CD14-positive monocyte (primary cell): ENCODE measurements at regions not wholly inside any gene's neighbourhood (a gene's known extent, or its start where the extent isn't known, plus 50 kb on each side); places are given as distances from the start of the nearest gene placed in this dataset.

ENCODE experiments used
- DNase-seq, 3 donors: peaks; one replicate each; pipeline ENCODE4 v3.0.0-alpha.2; 2011 to 2022
- H2AFZ ChIP-seq: 2 replicates; pipeline ENCODE4 v1.6.0; 2012; ENCODE audit warnings: mild to moderate bottlenecking, low read depth, low read length, inconsistent platforms; ENCODE audit not compliant: insufficient read depth, poor library complexity, severe bottlenecking
- H3K27ac ChIP-seq, 2 donors: 1 replicate in 1 of 2; 2 replicates in 1 of 2; pipeline ENCODE4 v1.5.1; 2012 to 2013; ENCODE audit warnings: low read length in 2 of 2, control low read depth in 1 of 2, inconsistent platforms in 1 of 2, low read depth in 1 of 2, mild to moderate bottlenecking in 1 of 2
- H3K27me3 ChIP-seq, 2 donors: one replicate each; pipeline versions ENCODE4 v1.6.0 to v1.6.1; 2011 to 2013; ENCODE audit warnings: low read length in 2 of 2; ENCODE audit not compliant: control insufficient read depth in 2 of 2, insufficient read depth in 2 of 2
- H3K36me3 ChIP-seq, 2 donors: replicated peaks in 1 of 2; 1 replicate in 1 of 2; 2 replicates in 1 of 2; pipeline versions ENCODE4 v1.5.1 to v1.6.1; 2012 to 2013; ENCODE audit warnings: low read length in 2 of 2, control low read depth in 1 of 2, inconsistent platforms in 1 of 2, mild to moderate bottlenecking in 1 of 2; ENCODE audit not compliant: insufficient read depth in 2 of 2, control insufficient read depth in 1 of 2
- H3K4me1 ChIP-seq, 2 donors: 1 replicate in 1 of 2; 2 replicates in 1 of 2; pipeline versions ENCODE4 v1.5.1 to v1.6.1; 2012 to 2013; ENCODE audit warnings: low read length in 2 of 2, control low read depth in 1 of 2, inconsistent platforms in 1 of 2, mild to moderate bottlenecking in 1 of 2, moderate library complexity in 1 of 2; ENCODE audit not compliant: insufficient read depth in 2 of 2, control insufficient read depth in 1 of 2
- H3K4me2 ChIP-seq: replicated peaks from 2 replicates; pipeline ENCODE3; 2012; ENCODE audit warnings: low read length, moderate library complexity, mild to moderate bottlenecking; ENCODE audit not compliant: poor library complexity, severe bottlenecking; ENCODE audit errors: extremely low read depth
- H3K4me3 ChIP-seq, 3 experiments: fragments of 200-600 bp in 1 of 3; sonication (generic) in 1 of 3; replicated peaks in 1 of 3; 1 replicate in 2 of 3; 2 replicates in 1 of 3; pipeline ENCODE4 v1.5.1; 2011 to 2013; ENCODE audit warnings: low read length in 3 of 3, mild to moderate bottlenecking in 3 of 3, control low read depth in 2 of 3, low read depth in 2 of 3, inconsistent platforms in 1 of 3, moderate library complexity in 1 of 3
- H3K79me2 ChIP-seq: 2 replicates; pipeline ENCODE4 v1.6.0; 2012; ENCODE audit warnings: mild to moderate bottlenecking, control low read depth, inconsistent platforms, low read length, moderate library complexity; ENCODE audit not compliant: insufficient read depth
- H3K9ac ChIP-seq: 2 replicates; pipeline ENCODE4 v1.6.0; 2017; ENCODE audit warnings: low read length, mild to moderate bottlenecking; ENCODE audit not compliant: insufficient read depth, poor library complexity, severe bottlenecking
- H3K9me3 ChIP-seq, 2 donors: replicated peaks in 1 of 2; 1 replicate in 1 of 2; 2 replicates in 1 of 2; pipeline versions ENCODE4 v1.5.1 to v1.6.1; 2012 to 2013; ENCODE audit warnings: low read length in 2 of 2, control low read depth in 1 of 2; ENCODE audit not compliant: control insufficient read depth in 1 of 2, insufficient read depth in 1 of 2
- H4K20me1 ChIP-seq: 2 replicates; pipeline ENCODE4 v1.6.0; 2012; ENCODE audit warnings: mild to moderate bottlenecking, low read length, control low read depth, moderate library complexity; ENCODE audit not compliant: insufficient read depth
- H3K27ac Mint-ChIP-seq, 7 donors: one replicate each; pipeline ENCODE4 v1.8.0; 2020; ENCODE audit warnings: mild to moderate bottlenecking in 7 of 7, mixed read lengths in 7 of 7, moderate library complexity in 6 of 7, inconsistent platforms in 2 of 7
- H3K27me3 Mint-ChIP-seq, 3 donors: one replicate each; pipeline ENCODE4 v1.8.0; 2021 to 2022; ENCODE audit warnings: low read depth in 3 of 3, mild to moderate bottlenecking in 3 of 3, mixed read lengths in 3 of 3, moderate library complexity in 3 of 3, inconsistent platforms in 1 of 3
- H3K36me3 Mint-ChIP-seq, 2 donors: one replicate each; pipeline ENCODE4 v1.8.0; 2020; ENCODE audit warnings: mixed read lengths in 2 of 2, inconsistent platforms in 1 of 2, mild to moderate bottlenecking in 1 of 2
- H3K4me1 Mint-ChIP-seq: one replicate; pipeline ENCODE4 v1.8.0; 2020; ENCODE audit warnings: mild to moderate bottlenecking, mixed read lengths
- H3K4me3 Mint-ChIP-seq, 2 donors: one replicate each; pipeline ENCODE4 v1.8.0; 2020; ENCODE audit warnings: mild to moderate bottlenecking in 2 of 2, mixed read lengths in 2 of 2, moderate library complexity in 1 of 2
- H3K9me3 Mint-ChIP-seq, 7 donors: one replicate each; pipeline ENCODE4 v1.8.0; 2020 to 2022; ENCODE audit warnings: mixed read lengths in 7 of 7, mild to moderate bottlenecking in 6 of 7, moderate library complexity in 6 of 7, inconsistent platforms in 2 of 7
- WGBS: methylation state at CpG from one replicate; pipeline ENCODE4 v1.1.5; 2013; ENCODE audit warnings: missing lambda C conversion rate; ENCODE audit not compliant: insufficient coverage; 5-methylcytosine and 5-hydroxymethylcytosine counted together
- intact Hi-C, 2 donors: fragments of 100-400 bp; cut with micrococcal nuclease; formaldehyde crosslinking; loops; one replicate each; pipeline versions ENCODE4 v1.15.0 to v1.15.1; 2023
- TF ChIP-seq, protein P1 (sequence below): fragments of 200-600 bp; IDR thresholded peaks from one replicate; pipeline ENCODE4 v1.8.0; 2022; ENCODE audit warnings: antibody characterized with exemption, mild to moderate bottlenecking

DNA sequence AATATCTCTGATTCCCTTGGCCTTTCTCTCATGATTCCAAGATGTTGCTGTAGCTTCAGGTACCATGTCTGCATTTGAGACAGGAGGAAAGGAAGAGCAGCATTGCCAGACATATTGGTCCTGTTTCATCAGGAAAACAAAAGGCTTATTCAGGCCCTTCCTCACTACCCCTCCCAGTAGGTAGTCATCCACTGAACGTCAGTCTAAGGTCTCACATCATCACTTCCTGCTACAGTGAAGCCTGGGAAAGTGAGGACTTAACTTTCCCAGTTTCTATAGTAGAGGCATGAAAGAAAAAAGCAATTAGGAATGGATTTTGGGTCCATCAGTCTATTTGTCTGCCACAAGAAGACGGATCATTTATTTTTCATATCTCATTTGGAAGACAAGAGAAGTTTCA, 85.7 kb upstream of the SOX4 start:
- intact Hi-C loops, result no loop called here
- Histone ChIP-seq H3K4me3 (no peak overlapping the region), H4K20me1 (no peaks in the 10 kb centered on the region), H3K79me2 (no peaks in the 10 kb centered on the region), H3K9ac (no peak overlapping the region), H3K27ac (no peak overlapping the region), H3K9me3 (no peaks in the 10 kb centered on the region), H2AFZ (no peak overlapping the region), H3K4me1 (no peaks in the 10 kb centered on the region), H3K36me3 (no peaks in the 10 kb centered on the region), H3K27me3 (no peaks in the 10 kb centered on the region), H3K4me2 (no peak overlapping the region)
- TF ChIP-seq, protein P1, sequence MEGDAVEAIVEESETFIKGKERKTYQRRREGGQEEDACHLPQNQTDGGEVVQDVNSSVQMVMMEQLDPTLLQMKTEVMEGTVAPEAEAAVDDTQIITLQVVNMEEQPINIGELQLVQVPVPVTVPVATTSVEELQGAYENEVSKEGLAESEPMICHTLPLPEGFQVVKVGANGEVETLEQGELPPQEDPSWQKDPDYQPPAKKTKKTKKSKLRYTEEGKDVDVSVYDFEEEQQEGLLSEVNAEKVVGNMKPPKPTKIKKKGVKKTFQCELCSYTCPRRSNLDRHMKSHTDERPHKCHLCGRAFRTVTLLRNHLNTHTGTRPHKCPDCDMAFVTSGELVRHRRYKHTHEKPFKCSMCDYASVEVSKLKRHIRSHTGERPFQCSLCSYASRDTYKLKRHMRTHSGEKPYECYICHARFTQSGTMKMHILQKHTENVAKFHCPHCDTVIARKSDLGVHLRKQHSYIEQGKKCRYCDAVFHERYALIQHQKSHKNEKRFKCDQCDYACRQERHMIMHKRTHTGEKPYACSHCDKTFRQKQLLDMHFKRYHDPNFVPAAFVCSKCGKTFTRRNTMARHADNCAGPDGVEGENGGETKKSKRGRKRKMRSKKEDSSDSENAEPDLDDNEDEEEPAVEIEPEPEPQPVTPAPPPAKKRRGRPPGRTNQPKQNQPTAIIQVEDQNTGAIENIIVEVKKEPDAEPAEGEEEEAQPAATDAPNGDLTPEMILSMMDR, result no peak
- Mint-ChIP-seq H3K4me1 (no peaks in the 10 kb centered on the region), H3K9me3 (peaks cover 0 to 11% (median 3%) of the 10 kb centered on the region in 7 donors), H3K4me3 (no peak overlapping the region), H3K27me3 (peaks cover 0 to 5% (median 3%) of the 10 kb centered on the region in 3 donors), H3K27ac (no peak overlapping the region), H3K36me3 (no peaks in the 10 kb centered on the region)
- 100% methylated on average over 1 of the region's 2 CpGs for WGBS
- DNase-seq, result no peak

DNA sequence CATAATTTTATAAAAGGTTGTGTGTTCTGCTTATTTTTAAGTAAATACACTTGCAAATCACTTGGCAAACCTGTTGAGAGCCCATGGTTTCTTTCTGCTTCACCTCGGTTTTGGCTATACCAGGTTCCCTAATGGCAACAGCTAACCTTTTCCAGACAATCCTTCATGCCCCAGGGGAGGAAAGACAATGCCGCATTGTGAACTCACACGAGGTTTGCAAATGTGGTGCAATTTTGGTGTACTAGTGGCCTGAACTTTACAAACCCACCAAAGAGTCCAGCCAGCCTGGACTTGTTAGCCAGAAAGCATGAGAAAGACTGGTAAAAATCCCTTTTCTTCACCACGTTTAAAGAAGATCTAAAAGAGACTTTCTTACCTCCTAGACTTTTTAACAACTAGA, 84.8 kb upstream of the SOX4 start:
- Mint-ChIP-seq H3K4me1 (no peaks in the 10 kb centered on the region), H3K4me3 (no peak overlapping the region), H3K27ac (no peak overlapping the region), H3K36me3 (no peaks in the 10 kb centered on the region), H3K27me3 (peaks cover 0 to 5% (median 3%) of the 10 kb centered on the region in 3 donors), H3K9me3 (peaks cover 0 to 9% (median 3%) of the 10 kb centered on the region in 7 donors)
- H3K36me3 ChIP-seq, result no peaks in the 10 kb centered on the region
- H3K79me2 ChIP-seq, result no peaks in the 10 kb centered on the region
- no peak overlapping the region for H3K4me3 ChIP-seq
- no peaks in the 10 kb centered on the region for H4K20me1 ChIP-seq
- no peak overlapping the region for H2AFZ ChIP-seq
- H3K9ac ChIP-seq, result no peak overlapping the region
- H3K27ac ChIP-seq, result no peak overlapping the region
- intact Hi-C loops, result no loop called here
- H3K27me3 ChIP-seq, result no peaks in the 10 kb centered on the region
- no peaks in the 10 kb centered on the region for H3K9me3 ChIP-seq
- H3K4me2 ChIP-seq, result no peak overlapping the region
- WGBS, result no CpG with 5 or more reads among the region's 4 CpGs
- no peaks in the 10 kb centered on the region for H3K4me1 ChIP-seq
- DNase-seq, result no peak
- TF ChIP-seq, protein P1, result no peak
